HL-60 (cell line): ENCODE measurements at regions not wholly inside any gene's neighbourhood (a gene's known extent, or its start where the extent isn't known, plus 50 kb on each side); places are given as distances from the start of the nearest gene placed in this dataset.

Experiments
- DNase-seq, 2 experiments: peaks; one replicate each; pipeline ENCODE4 v3.0.0-alpha.2; 2010 to 2020; ENCODE audit warnings: low read depth in 1 of 2, low spot score in 1 of 2
- H3K27ac ChIP-seq: fragments of 250-450 bp; sonication (Bioruptor Pico); replicated peaks from 2 replicates; pipeline ENCODE4 v1.5.1; 2020; ENCODE audit warnings: mild to moderate bottlenecking, moderate library complexity
- H3K27me3 ChIP-seq: fragments of 250-450 bp; sonication (Bioruptor Pico); 2 replicates; pipeline ENCODE4 v1.5.1; 2021; ENCODE audit warnings: mild to moderate bottlenecking, moderate library complexity; ENCODE audit not compliant: insufficient read depth, poor library complexity, severe bottlenecking
- H3K4me3 ChIP-seq: replicated peaks from 2 replicates; pipeline ENCODE4 v1.5.1; 2011; ENCODE audit warnings: mild to moderate bottlenecking, control low read depth, low read length; ENCODE audit not compliant: insufficient read depth
- GABPA ChIP-seq: IDR thresholded peaks from 2 replicates; pipeline ENCODE4 v1.6.1; 2012; ENCODE audit warnings: low read depth
- POLR2AphosphoS5 ChIP-seq: IDR thresholded peaks from 2 replicates; pipeline ENCODE4 v1.6.1; 2012; ENCODE audit warnings: low read depth
- SPI1 ChIP-seq: IDR thresholded peaks from 2 replicates; pipeline ENCODE4 v1.6.1; 2012; ENCODE audit warnings: low read depth, mild to moderate bottlenecking, borderline replicate concordance
- TF ChIP-seq, protein P1 (sequence below): IDR thresholded peaks from one replicate; pipeline ENCODE4 v1.5.1; 2011; ENCODE audit warnings: low read length, control low read depth, inconsistent platforms; ENCODE audit not compliant: insufficient read depth
- TF ChIP-seq, protein P2 (sequence below): IDR thresholded peaks from 2 replicates; pipeline ENCODE4 v1.6.1; 2012; ENCODE audit warnings: low read depth; ENCODE audit not compliant: insufficient replicate concordance

DNA sequence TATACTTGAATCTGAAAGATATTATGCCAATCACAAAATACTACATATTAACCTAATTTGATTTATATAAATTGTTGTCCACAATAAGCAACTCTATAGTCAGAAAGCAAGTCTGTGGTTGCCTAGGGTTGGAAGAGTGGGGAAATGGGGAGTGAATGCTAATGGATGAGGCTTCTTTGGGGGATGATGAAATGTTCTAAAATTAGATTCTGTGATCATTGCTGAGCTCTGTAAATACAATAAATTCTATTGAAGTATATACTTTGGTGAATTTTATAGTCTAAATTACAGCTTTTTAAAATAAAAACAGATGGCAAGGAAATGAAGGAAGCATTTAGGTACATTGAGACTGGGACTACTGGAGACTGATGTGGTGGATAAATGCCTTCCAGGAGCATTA, 275.5 kb downstream of the MBD2 start:
- TF ChIP-seq, protein P1, sequence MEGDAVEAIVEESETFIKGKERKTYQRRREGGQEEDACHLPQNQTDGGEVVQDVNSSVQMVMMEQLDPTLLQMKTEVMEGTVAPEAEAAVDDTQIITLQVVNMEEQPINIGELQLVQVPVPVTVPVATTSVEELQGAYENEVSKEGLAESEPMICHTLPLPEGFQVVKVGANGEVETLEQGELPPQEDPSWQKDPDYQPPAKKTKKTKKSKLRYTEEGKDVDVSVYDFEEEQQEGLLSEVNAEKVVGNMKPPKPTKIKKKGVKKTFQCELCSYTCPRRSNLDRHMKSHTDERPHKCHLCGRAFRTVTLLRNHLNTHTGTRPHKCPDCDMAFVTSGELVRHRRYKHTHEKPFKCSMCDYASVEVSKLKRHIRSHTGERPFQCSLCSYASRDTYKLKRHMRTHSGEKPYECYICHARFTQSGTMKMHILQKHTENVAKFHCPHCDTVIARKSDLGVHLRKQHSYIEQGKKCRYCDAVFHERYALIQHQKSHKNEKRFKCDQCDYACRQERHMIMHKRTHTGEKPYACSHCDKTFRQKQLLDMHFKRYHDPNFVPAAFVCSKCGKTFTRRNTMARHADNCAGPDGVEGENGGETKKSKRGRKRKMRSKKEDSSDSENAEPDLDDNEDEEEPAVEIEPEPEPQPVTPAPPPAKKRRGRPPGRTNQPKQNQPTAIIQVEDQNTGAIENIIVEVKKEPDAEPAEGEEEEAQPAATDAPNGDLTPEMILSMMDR, result no peak
- TF ChIP-seq POLR2AphosphoS5 (no peak), GABPA (no peak), SPI1 (no peak)
- TF ChIP-seq, protein P2, sequence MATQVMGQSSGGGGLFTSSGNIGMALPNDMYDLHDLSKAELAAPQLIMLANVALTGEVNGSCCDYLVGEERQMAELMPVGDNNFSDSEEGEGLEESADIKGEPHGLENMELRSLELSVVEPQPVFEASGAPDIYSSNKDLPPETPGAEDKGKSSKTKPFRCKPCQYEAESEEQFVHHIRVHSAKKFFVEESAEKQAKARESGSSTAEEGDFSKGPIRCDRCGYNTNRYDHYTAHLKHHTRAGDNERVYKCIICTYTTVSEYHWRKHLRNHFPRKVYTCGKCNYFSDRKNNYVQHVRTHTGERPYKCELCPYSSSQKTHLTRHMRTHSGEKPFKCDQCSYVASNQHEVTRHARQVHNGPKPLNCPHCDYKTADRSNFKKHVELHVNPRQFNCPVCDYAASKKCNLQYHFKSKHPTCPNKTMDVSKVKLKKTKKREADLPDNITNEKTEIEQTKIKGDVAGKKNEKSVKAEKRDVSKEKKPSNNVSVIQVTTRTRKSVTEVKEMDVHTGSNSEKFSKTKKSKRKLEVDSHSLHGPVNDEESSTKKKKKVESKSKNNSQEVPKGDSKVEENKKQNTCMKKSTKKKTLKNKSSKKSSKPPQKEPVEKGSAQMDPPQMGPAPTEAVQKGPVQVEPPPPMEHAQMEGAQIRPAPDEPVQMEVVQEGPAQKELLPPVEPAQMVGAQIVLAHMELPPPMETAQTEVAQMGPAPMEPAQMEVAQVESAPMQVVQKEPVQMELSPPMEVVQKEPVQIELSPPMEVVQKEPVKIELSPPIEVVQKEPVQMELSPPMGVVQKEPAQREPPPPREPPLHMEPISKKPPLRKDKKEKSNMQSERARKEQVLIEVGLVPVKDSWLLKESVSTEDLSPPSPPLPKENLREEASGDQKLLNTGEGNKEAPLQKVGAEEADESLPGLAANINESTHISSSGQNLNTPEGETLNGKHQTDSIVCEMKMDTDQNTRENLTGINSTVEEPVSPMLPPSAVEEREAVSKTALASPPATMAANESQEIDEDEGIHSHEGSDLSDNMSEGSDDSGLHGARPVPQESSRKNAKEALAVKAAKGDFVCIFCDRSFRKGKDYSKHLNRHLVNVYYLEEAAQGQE, result no peak
- DNase-seq, result no peak
- Histone ChIP-seq H3K4me3 (no peak overlapping the region), H3K27ac (no peak overlapping the region), H3K27me3 (no peaks in the 10 kb centered on the region)

GRCh38 chr18:53947092-53947640, 277.3 kb downstream of the MBD2 start:
- H3K4me3 ChIP-seq, result no peak overlapping the region
- TF ChIP-seq, protein P1, result no peak
- no peak for TF ChIP-seq SPI1
- no peak for TF ChIP-seq GABPA
- no peak for TF ChIP-seq POLR2AphosphoS5
- TF ChIP-seq, protein P2, result no peak
- no peak for DNase-seq
- no peaks in the 10 kb centered on the region for H3K27me3 ChIP-seq
- H3K27ac ChIP-seq, result no peak overlapping the region

DNA sequence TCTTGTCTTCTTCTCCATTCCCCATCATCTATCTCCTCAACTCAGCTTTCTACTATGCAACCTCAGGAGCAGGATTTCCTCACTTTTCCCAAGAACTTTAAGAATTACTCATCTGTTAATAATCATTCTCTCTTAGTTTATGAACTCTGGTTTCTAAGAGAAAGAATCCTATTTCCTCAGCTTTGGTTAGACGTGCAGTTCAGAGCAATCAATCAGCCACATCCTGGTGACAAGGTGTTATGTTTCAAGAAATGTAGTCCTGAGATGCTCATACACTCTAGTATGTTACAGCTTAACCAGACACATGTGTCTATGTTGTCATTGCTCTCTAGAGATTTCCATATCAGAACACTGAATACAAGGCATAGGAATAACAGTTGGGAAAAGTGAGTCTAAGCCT, 277.9 kb downstream of the MBD2 start:
- Histone ChIP-seq H3K4me3 (no peak overlapping the region), H3K27me3 (no peaks in the 10 kb centered on the region), H3K27ac (no peak overlapping the region)
- TF ChIP-seq POLR2AphosphoS5 (no peak), SPI1 (no peak), GABPA (no peak)
- TF ChIP-seq, protein P2, result no peak
- TF ChIP-seq, protein P1, result no peak
- DNase-seq, result no peak
